ENCODE measurements at regions not wholly inside any gene's neighbourhood (a gene's known extent, or its start where the extent isn't known, plus 50 kb on each side); places are given as distances from the start of the nearest gene placed in this dataset.

- DNase-seq = no peak
These were observed 57.1 kb upstream of the ATG10 start for GRCh38 chr5:81914696-81915095.

DNA sequence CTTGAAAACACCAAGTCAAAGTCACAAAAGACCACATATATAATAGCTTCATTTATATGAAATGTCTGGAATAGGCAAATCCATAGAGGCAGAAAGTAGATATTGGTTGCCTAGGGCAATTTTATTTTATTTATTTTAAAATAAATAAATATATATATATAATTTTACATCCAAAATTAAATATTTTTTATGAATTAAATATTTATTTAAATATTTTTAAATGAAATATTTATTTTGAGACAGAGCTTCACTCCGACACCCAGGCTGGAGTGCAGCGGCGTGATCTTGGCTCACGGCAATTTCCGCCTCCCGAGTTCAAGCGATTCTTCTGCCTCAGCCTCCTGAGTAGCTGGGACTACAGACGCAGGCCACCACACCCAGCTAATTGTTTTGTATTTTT is 58.9 kb upstream of the ATG10 start:
- no peak for DNase-seq

- no peak for DNase-seq
These were observed 62.1 kb upstream of the ATG10 start for GRCh38 chr5:81909677-81910076.

- no peak for DNase-seq
These were observed 63.1 kb upstream of the ATG10 start for GRCh38 chr5:81908771-81909170.

DNA sequence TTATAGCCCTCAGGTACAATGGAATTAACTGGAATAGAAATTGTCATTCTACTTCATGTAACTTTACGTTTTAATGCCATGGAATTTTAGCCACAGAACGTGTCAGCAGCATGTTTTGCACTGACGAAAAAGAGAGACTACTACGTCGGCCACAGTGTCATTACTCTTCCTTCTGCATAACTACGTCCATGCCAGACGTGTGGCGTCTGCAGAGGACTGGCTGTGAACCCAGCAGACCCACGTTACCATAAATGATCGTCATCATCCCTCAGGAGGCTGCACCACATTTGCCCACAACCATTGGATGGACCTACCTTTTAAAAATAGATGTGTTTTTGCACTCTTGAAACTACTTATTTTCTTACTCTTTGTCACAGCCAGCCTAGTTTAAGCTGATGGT is 63.8 kb upstream of the ATG10 start:
- DNase-seq = no peak

DNA sequence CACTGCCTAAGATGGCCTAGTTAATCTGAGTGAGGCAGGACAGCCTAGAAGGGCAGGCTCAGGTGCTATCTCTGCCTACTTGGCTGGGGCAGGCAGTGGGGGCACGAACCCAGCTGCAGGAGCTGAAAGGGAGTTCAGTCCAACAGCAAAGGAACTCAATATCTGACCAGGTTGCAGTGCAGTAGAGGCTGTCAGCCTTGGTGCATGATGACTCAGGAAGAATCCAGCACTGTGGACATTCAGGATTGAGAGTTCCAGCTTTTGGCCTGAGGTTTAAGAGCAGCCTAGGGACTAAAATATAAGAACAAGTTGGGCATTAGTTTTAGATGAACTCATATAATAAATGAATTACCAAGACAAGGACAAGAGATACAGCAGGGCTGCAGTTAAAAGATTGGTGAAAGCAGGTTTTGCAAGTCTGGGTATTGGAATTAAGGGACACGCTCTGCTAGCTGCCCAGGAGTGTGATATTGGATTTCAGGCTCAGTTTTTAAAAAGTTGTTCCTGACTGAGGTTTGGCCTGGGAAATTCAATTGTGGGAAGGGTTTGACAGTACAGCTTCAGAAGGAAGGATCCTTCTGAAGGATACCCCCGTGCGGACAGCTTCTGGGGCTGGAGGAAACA is 64.7 kb upstream of the ATG10 start:
- DNase-seq = no peak

DNA sequence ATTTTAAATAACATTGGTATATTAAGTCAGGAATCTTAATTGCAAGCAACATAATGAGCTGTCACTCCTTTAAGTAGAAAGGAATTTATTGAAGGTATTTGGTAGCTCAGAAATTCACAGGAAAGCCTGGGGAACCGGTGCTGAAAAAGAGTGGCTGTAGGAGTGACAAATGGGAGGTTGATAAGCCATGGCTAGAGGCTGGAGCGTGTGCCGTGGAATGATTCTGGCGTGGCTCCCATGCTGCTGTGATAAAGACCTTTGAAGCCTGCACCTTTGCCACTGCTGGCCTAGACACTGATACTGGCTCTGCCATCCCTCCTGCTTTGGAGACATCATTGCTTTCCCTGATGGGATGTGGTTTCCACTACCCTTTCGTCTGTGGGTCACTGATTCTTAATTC is 65.7 kb upstream of the ATG10 start:
- no peak for DNase-seq

DNA sequence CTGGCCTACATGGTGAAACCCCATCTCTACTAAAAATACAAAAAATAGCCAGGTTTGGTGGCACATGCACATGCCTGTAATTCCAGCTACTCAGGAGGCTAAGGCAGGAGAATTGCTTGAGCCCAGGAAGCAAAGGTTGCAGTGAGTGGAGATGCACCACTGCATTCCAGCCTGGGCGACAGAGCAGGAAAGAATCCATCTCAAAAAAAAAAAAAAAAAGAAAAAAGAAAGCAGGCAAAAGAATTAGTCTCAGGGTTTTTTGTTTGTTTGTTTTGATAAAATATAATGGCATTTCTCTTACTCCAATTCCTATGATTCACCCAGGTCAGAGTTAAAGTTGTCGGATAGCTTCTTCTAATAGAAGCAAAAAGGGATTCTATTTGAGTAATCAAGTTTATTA is 67.0 kb upstream of the ATG10 start:
- DNase-seq = no peak

DNA sequence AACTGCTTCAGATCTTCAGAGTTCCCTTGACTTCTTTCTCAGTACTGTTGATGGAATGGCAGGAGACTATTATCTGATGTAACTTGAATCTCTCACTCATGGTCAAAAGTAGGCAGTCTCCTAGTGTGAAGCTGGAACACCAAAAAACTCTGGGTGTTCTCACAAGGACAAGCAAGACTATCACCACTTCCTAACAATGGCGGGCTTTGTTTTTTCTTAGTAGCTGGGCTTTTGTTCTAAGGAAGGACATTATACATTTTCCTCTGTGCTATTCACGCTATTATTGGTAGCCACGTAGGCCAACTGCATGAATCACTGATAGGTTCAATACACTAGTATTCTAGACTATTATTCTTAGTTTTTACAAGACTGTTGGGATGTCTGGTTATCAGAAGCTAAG is 67.7 kb upstream of the ATG10 start:
- no peak for DNase-seq

DNA sequence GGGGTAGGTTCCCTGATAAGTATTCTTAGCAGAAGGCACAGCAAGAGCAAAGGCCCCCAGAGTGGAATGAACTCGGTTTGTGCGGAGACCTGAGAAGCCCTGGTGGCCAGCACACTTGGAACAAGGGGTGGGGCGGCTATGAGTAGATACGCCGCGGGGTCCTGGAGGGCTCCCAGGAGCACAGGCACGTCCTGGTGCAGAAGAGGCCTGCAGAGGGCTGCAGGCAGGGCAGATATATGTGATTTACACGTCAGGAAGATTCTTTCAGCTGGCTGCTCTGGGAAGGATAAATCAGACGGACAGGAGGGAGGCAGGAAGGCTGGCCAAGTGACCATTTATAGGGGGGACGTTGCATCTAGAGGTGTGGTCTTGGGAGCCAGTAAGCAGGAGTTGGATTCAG is 70.2 kb upstream of the ATG10 start:
- DNase-seq = no peak

GRCh38 chr5:81899123-81899522 is 72.7 kb upstream of the ATG10 start:
- DNase-seq = no peak

- no peak for DNase-seq
These were observed 73.4 kb upstream of the ATG10 start for GRCh38 chr5:81898403-81898802.

DNA sequence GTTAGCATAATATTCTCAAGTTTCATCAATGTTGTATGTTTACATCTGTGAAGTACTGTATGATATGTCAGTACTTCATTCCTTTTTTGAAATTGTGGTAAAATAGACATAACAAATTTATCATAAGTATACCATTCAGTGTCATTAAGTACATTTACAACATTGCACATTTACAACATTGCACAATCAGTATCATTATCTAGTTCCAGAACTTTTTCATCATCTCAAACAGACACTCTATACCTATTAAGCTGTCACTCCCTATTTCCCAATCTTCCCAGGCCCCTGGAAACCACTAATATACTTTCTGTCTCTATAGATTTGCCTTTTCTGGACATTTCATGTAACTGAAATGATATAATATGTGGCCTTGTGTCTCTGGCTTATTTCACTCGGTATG is 75.1 kb upstream of the ATG10 start:
- no peak for DNase-seq

DNA sequence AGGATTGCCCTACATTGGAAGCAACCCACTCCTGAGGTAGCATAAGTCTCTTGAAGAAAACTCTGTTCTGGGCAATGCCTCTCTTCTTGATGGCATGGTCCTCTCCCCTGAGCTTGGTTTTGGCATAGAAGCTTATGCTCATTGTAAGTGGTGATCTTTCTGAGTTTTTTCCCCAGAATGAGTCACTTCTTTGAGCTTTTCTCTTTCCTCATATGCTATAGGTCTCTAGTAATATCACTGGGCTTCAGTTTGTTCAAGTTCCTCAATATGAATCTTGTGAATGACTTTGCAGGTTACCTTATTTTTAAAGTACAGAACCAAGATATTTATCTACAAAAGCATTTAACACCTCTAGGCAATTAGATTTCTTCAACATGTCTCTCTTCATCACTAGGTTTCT is 76.5 kb upstream of the ATG10 start:
- DNase-seq = no peak

DNA sequence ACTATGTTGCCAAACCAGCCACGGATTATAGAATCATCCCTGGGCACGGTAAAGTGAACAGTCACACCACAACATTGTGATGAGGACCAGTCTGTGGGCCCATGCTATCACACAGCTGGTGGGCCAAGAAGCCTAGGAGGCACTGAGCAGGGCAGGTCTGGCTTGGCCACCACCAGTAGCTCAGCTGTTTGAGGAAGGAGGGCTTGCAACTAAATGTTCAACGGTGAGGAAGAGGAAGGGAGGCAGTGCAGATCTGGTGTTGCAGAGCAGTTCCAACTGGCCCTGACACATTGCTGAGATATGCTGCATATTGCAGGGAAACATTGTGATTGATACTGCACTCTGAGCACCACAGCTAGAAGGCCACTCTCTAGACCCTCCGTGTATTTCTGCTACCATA is 77.9 kb upstream of the ATG10 start:
- DNase-seq = no peak

- DNase-seq = no peak
These were observed 87.0 kb upstream of the ATG10 start for GRCh38 chr5:81884871-81885270.

DNA sequence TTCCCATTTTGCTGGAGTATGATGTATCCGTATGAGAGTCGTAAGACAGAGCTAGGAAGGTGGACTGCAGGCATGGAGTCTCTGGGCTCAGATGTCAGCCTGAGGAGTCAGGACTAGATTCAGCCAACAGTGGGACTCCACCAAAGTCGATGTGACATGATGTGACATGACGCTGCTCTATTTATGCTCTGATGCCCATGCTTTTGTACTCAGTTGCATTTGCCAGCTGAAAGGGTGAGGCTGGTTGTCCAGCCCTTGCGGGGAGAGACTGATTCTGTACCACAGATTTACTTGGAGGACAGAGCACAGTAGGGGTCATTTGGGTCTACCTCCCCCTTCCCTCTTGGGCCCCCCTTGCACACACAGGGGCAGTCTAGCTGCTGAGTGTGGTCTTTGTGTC is 88.5 kb upstream of the ATG10 start:
- DNase-seq = no peak

DNA sequence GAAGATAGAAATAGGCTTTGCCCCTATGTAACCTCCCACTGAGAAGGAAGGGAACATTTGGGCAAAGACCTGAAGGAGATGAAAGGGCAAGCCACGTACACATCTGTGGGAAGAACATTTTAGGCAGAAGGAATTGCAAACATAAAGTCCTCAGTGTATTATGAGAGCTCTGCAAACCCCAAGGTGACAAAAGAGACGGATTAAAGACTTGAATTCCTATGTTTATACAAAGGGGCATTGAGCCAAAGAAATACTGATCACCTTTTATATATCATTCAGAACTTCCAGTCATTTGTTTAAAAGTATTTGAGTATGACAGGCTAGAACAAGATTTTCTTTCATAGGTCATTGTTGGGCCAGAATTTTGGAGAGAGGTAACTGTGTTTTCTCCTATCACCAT is 90.2 kb upstream of the ATG10 start:
- DNase-seq = no peak

DNA sequence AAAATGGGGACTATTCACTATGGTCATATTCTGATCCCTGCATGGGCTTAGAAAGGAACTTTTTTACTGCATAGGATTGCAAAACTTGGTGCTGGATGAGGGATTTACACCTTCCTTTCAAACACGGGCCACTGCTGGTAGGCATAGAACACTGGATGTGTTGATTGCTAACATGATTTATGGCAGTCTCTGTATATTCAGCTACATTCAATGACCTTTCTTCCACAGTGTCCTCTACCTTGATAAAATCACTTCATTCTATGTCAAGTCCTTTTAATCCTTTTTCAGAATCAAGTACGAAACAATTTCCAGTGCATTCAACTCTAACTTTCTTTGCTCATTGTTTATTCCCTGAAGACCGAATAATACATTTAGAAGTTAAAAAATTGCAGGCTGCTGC is 91.9 kb upstream of the ATG10 start:
- DNase-seq = no peak

DNA sequence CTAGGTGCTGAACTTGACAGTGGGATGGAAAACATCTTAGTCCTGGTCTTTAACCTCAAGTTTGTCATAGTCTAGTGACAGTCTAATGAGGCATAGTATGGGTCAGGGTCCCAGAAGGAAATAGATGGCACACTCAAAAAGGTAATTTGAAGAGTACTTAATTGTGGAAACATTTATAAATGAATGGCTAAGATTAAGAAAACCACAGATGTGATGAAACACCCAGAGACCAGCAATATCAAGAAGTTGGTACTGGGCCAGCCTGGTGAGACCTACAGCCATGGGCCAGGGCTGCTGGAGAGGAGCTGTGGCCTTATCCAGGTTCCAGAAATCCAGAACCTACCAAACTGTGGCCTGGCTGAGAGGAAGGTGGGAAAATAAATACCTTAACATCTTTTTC is 93.5 kb upstream of the ATG10 start:
- no peak for DNase-seq

DNA sequence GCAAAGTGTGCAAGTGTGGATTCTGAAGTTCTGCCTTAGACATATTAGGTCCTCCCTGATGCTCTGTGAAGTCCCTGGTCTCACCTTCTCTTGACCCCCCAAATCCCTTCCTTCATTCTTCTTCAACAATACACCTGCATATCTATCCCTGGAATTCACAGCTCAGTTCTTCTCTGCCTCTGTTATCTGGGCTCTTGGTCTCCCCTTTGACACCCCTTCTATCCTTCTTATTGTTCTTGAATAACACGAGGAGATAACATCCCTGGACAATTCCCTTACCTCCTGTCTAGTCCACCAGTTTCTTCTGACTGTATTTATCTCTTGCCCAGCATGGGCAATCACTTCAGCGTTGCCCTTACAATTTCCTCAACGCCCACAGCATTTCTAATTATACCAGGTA is 104.8 kb upstream of the ATG10 start:
- DNase-seq = no peak

- DNase-seq = no peak
These were observed 109.9 kb upstream of the SSBP2 start for GRCh38 chr5:81860778-81861177.

DNA sequence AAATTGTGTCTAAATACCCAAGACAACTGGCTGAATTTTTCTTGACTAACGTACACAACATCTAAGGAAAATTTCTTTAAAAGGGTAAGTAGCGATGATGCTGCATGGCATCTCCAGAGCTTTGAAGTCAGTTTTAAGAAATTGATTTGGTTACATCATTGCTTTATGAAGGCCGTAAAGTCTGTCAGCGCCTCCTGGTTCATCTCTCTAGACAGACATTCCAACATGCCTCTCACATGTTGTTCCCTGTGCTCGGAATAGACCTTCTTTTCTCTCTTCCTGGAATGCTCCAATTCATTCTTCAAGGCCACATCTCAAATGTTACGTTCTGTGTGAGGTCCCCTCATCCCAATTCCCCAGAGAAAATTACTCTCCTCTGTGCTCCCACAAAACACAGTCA is 108.7 kb upstream of the SSBP2 start:
- DNase-seq = no peak

GRCh38 chr5:81856948-81857928 is 106.3 kb upstream of the SSBP2 start:
- DNase-seq = peak; percentile 9

GRCh38 chr5:81855591-81855990 is 104.7 kb upstream of the SSBP2 start:
- DNase-seq = no peak

Measured in activated CD4-positive, alpha-beta T cell treated with anti-CD3 and anti-CD28 coated beads for 48 hours (primary cell).